Stimulated activated CD8-positive, alpha-beta memory T cell treated with anti-CD3 and anti-CD28 coated beads, Interleukin-4, amount 100 ng/mL, for 1 hour (primary cell): ENCODE measurements at regions not wholly inside any gene's neighbourhood (a gene's known extent, or its start where the extent isn't known, plus 50 kb on each side); places are given as distances from the start of the nearest gene placed in this dataset.
"Not testable (repeated sequence)": the region's sequence is repeated elsewhere in the genome, so short reads cannot be mapped to it uniquely, and the experiment has no call there.

Source experiments
- DNase-seq, 2 donors: peaks; one replicate each; pipeline ENCODE4 v3.0.0-alpha.2; 2020; ENCODE audit warnings: low read depth in 2 of 2, low spot score in 1 of 2

- DNase-seq, result not testable (repeated sequence)
Measured at GRCh38 chr6:142016666-142017065, 116.1 kb upstream of the GJE1 start.

- DNase-seq, result not testable (repeated sequence)
Measured at GRCh38 chr6:142015463-142015862, 117.3 kb upstream of the GJE1 start.

GRCh38 chr6:142015011-142015410 lies 117.7 kb upstream of the GJE1 start:
- no peak for DNase-seq

DNA sequence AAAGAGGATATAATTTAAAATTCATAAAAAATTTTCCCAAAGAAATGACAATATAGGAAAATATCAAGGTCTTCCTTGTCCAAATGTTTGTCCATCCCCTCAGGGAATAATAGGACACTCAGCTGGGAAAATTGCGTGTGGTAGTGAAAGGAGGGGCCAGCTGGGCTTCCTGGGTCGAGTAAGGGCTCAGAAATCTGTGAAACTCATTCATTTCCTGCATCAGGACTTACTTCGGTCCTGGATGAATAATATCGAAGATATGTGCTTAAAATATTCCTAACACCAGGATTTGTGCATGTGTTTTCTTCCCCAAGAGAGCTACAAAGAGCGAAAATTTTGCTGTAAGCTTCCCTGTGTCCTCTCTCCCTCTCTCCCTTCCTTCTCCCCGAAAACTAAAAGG lies 118.2 kb upstream of the GJE1 start:
- DNase-seq, result no peak

DNA sequence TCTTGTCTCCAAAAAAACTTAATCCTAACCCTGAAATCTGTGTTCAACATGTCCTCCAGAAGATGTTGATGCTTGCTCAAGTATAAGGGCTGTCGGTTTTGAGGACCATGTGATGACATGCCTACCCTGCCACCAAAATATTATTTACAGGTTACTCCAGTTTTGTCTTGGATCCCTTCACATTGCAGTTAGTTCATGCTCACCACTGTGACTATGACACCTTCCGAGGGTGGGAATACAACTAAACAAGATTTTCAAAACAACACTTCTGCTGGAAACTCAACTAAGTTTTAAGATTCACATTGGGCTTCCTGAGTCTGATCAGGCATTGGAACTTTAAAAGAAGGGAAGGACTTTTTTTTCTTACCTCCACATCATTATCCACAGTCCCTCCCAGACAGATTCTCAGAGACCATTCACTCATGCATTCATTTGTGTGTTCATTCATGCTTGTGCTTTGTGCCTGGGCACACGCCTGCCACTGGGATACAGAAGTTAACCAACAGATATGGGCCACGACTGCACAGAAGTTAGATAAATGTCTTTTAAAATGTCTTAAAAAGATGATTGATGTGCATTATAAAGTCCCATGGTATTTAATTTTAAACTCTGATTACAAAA lies 118.7 kb upstream of the GJE1 start:
- no peak for DNase-seq

DNA sequence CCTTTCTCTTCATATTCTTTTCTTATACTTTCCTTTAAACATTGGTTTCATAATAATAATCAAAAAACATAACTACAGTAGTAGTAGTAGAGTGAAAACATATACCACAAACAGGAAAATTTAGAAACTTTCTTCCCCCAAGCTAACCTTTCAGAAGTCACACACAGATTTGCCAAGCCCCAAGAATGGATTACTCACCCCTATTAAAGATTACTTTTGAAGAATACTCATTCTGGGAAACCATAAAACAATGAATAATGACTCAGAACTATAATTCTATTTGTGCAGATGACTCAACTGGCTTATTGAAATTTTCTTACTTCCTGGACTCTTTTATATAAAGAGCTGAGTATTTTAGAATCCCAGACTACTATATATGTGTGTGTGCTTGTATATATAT lies 119.4 kb upstream of the GJE1 start:
- DNase-seq, result no peak

DNA sequence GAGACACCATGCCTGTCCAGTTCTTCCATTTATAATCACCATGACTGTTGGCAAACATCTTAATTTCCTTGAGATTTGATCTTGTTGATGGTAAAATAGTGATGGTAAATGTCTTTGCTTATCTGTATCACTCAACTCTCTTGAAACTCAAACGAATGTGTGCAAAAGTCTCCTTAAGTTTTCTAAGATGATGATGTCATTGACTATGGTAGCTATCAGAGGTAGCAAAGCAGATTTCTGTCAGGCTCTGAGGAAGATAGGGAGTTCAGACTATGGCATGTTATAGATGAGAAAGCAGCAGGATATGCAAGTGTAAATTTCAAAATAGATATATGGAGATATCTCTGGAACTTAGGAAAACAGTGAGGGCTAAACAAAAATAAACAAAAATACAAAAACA lies 121.0 kb upstream of the GJE1 start:
- no peak for DNase-seq

DNA sequence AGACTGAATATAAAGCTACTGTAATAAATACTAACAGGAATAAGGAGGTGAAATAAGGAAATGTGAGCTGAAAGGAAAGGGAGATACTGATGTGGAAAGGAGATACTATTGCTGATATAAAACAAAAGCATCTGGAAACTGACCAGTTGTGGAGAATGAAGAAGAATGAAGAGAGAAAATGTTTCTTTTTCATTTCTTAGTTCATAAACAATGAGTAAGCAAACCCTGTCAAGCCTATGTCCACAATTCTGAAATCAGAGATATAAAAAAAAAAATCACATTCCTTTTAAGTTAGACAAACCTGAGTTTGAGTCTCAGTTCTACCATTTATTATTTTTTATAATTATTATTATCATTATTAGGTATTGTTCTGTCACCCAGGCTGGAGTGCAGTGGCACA lies 121.6 kb upstream of the GJE1 start:
- DNase-seq, result no peak

GRCh38 chr6:142009647-142010046 lies 123.1 kb upstream of the GJE1 start:
- no peak for DNase-seq

DNA sequence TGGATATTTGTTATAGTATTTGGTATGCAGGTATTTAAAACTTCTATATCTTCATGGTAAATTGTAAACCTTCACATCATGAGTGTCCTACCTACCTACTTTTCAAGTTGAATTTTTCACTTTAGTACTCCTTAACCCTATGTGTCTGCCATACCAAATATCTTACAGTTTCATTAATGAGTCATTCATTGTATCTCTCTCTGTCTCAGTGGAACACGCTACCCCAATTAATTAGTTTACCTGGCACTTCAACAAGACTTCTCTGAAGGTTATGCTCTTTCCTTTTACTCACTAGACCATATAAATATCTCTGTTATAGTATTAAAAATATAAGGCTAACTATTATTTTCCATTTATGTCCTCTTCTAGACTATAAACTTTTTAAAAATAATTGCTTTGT lies 123.9 kb upstream of the GJE1 start:
- no peak for DNase-seq

DNA sequence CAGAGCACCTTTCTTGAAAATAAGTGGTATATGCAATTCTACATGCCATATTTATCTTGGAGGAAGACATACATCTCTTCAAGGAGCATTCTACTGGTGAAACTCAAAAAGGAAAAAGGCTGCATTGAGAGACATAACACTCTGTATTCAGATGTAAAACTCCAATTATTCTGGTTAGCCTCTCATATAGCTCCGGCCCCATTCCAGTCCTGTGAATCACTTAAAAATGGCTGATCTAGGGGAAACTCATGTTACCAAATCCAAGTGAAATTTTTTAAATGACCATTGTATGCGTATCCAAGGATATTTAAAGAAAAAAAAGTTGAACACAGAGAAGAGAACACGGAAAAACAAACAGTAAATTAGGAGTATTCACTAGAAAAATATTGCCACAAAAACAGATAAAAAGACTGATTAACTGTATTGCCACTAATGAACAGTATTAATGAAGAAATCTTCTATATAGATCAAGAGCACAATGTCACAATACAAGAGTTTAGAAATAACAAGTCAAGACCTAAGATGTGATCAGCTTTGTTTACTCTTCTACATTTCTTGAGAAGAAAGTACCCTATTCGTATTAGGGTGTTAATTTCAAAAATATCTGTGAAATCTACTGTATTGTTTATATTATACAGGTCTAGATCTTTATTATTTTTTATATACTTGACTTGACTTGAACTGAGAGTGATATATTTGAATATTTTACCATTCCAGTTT lies 124.5 kb upstream of the GJE1 start:
- no peak for DNase-seq

DNA sequence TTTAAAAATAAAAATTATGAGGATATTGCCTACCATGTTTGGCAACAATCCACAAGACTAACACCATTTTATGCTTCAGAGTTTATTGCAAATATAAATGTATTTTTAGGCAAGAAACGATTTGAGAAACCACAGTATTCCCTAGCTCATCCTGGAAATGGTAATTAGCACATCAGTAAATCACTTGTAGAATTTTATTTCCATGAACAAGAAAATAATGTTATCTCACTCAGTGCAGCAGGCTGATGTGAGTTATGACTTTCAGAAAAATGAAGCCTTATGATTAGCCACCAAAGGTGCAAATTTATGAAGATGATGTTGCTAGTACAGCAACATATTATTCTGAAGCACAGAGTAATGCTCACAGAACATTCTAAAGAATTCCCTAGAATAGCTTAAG lies 127.7 kb upstream of the GJE1 start:
- DNase-seq, result no peak

GRCh38 chr6:142002825-142003405 lies 129.8 kb upstream of the GJE1 start:
- DNase-seq, result no peak

- DNase-seq, result no peak
Measured at GRCh38 chr6:141996823-141997222, 135.9 kb upstream of the GJE1 start.

DNA sequence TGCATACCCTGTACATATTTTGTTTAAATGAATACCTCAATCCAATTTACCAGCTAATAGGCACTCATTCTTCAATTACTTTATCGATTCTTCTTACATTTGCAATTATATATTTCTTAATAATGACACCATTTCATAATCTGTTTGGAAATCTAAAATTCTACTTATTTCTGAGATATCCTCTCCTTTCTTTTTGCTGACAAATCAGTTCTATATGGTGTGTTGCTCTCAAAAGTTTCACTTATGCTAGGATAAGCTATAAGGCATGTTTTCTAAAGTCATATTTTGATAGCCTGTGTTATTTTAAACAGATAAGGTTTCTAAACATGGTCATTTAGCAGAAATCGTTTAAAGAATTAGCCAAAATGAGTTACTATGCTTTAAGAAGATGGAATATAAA lies 140.6 kb upstream of the GJE1 start:
- DNase-seq, result no peak

GRCh38 chr6:141990840-141991239 lies 141.9 kb upstream of the GJE1 start:
- DNase-seq, result no peak

GRCh38 chr6:141989706-141989959 lies 143.1 kb upstream of the GJE1 start:
- DNase-seq, result no peak

GRCh38 chr6:141988954-141989705 lies 143.6 kb upstream of the GJE1 start:
- no peak for DNase-seq

GRCh38 chr6:141988327-141988726 lies 144.4 kb upstream of the GJE1 start:
- no peak for DNase-seq

GRCh38 chr6:141986457-141986856 lies 146.3 kb upstream of the GJE1 start:
- DNase-seq, result no peak

GRCh38 chr6:141981190-141981589 lies 151.5 kb upstream of the GJE1 start:
- DNase-seq, result no peak

DNA sequence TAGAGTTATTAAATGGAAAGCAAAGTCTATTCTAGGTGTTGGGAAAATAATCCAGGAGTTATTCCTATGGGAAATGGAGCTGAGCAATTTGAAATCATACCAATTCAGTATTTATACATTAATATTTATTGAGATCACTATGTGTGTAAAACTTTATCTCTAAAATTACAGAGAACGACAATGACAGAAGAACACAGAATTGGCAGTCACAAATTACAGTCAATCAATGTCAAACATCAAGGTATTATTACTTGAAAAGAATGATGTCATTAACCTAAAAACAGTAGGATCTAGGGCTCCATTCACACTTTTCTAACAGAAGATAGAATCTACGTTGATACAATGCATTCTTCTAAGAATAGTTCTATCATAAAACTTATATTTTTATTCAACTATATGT lies 154.9 kb upstream of the GJE1 start:
- no peak for DNase-seq
